Astrocyte of the spinal cord (primary cell): ENCODE measurements at regions not wholly inside any gene's neighbourhood (a gene's known extent, or its start where the extent isn't known, plus 50 kb on each side); places are given as distances from the start of the nearest gene placed in this dataset.
"Not testable (repeated sequence)": the region's sequence is repeated elsewhere in the genome, so short reads cannot be mapped to it uniquely, and the experiment has no call there.

Source experiments
- DNase-seq: peaks from one replicate; pipeline ENCODE4 v3.0.0; 2011; ENCODE audit warnings: low read depth, low spot score
- H3K4me3 ChIP-seq: 2 replicates; pipeline ENCODE4 v1.5.1; 2011; ENCODE audit warnings: low read depth, mild to moderate bottlenecking, low read length, moderate library complexity
- CTCF ChIP-seq: IDR thresholded peaks from 2 replicates; pipeline ENCODE4 v1.5.1; 2012; ENCODE audit warnings: low read depth, mild to moderate bottlenecking, low read length, inconsistent platforms
- in situ Hi-C: cut with HindIII; loops from 2 replicates; pipeline ENCODE4 v1.10.0; 2017; ENCODE audit warnings: low sequenced_read_pairs

DNA sequence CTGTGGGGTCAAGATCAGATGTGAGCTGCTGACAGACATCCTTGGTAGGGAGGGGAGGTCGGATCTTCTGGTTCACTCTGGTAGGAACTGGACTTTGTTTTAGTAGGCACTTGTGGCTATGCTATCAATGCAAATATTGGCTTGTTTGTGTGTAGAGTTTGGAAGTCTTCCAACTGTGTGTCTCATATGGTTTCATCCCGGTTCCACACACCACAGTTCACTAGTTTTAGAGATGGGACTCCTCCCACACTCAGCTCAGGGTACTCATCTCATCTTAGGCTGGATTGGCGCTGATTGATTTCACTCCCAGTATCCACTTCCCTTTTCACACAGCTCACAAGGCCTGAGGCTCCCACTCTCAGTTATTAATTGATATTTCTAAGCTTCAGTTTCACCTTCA lies 161.3 kb downstream of the THBS2 start:
- TF ChIP-seq CTCF = no peak
- in situ Hi-C loops = no loop called here
- no peak for DNase-seq
- H3K4me3 ChIP-seq = no peak overlapping the region

- in situ Hi-C loops, H3K4me3 ChIP-seq, DNase-seq: not testable (repeated sequence)
These were observed 163.0 kb downstream of the THBS2 start for GRCh38 chr6:169090514-169091127.

DNA sequence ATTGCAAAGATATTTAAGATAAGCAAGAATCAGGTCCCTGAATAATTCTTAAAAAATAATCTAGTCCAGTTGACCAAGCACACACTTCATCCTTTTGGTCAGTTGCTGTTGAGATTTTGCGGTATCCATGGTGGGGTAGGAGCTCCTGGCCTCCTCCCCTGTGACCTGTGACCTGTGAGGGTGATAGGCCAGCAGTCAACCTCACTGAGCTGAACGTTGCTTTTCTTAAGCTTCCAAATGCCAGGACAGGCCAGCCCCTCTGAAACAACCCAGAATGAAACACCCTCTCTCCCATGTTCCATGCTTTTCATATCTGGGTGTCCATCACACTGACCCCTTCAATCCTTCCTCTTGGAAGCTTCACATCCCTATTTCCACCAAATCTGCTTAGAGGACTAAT lies 164.9 kb downstream of the THBS2 start:
- no peak for TF ChIP-seq CTCF
- DNase-seq = no peak
- in situ Hi-C loops = no loop called here
- H3K4me3 ChIP-seq = no peak overlapping the region

GRCh38 chr6:169087443-169088041 lies 166.1 kb downstream of the THBS2 start:
- in situ Hi-C loops = no loop called here
- TF ChIP-seq CTCF = no peak
- no peak for DNase-seq
- H3K4me3 ChIP-seq = no peak overlapping the region

GRCh38 chr6:169086616-169087015 lies 167.0 kb downstream of the THBS2 start:
- in situ Hi-C loops, DNase-seq, H3K4me3 ChIP-seq: not testable (repeated sequence)

DNA sequence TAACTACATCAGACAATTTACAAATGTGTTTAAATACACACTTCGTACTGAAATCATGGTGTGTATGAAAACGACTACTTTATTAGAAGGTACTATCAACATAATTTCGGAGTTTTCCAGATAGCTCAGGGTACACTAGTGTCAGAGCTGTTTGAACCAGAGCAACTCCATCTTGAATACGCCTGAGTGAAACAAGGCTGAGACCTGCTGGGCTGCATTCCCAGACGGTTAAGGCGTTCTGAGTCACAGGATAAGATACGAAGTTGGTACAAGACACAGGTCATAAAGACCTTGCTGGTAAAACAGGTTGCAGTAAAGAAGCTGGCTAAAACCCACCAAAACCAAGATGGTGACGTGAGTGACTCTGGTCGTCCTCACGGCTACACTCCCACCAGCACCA lies 167.6 kb downstream of the THBS2 start:
- no peak for TF ChIP-seq CTCF
- no peak overlapping the region for H3K4me3 ChIP-seq
- in situ Hi-C loops = no loop called here
- no peak for DNase-seq

GRCh38 chr6:169085466-169085865 lies 168.2 kb downstream of the THBS2 start:
- in situ Hi-C loops = no loop called here
- no peak for TF ChIP-seq CTCF
- no peak for DNase-seq
- no peak overlapping the region for H3K4me3 ChIP-seq

- DNase-seq, in situ Hi-C loops, H3K4me3 ChIP-seq: not testable (repeated sequence)
These were observed 169.1 kb downstream of the THBS2 start for GRCh38 chr6:169084557-169084956.
